DMS79 (cell line): ENCODE measurements at regions not wholly inside any gene's neighbourhood (a gene's known extent, or its start where the extent isn't known, plus 50 kb on each side); places are given as distances from the start of the nearest gene placed in this dataset.

ENCODE experiments used
- DNase-seq: peaks from one replicate; lab custom pipeline; 2025; lab: John Stamatoyannopoulos, UW

GRCh38 chr2:120917886-120918285 lies 182.2 kb downstream of the GLI2 start:
- no peak for DNase-seq

- no peak for DNase-seq
Measured at GRCh38 chr2:120919216-120919615, 183.5 kb downstream of the GLI2 start.

GRCh38 chr2:120919771-120920453 lies 184.2 kb downstream of the GLI2 start:
- DNase-seq, result no peak

- DNase-seq, result no peak
Measured at GRCh38 chr2:120920454-120921148, 184.9 kb downstream of the GLI2 start.

- DNase-seq, result no peak
Measured at GRCh38 chr2:120921457-120921856, 185.8 kb downstream of the GLI2 start.

GRCh38 chr2:120922571-120923332 lies 187.1 kb downstream of the GLI2 start:
- DNase-seq, result no peak

- no peak for DNase-seq
Measured at GRCh38 chr2:120923426-120923825, 187.8 kb downstream of the GLI2 start.

GRCh38 chr2:120924924-120925323 lies 189.3 kb downstream of the GLI2 start:
- DNase-seq, result no peak

GRCh38 chr2:120926463-120927264 lies 191.0 kb downstream of the GLI2 start:
- DNase-seq, result no peak

GRCh38 chr2:120927265-120927628 lies 191.6 kb downstream of the GLI2 start:
- no peak for DNase-seq

GRCh38 chr2:120929829-120930228 lies 194.2 kb downstream of the GLI2 start:
- no peak for DNase-seq

- no peak for DNase-seq
Measured at GRCh38 chr2:120930236-120930635, 194.6 kb downstream of the GLI2 start.

- DNase-seq, result no peak
Measured at GRCh38 chr2:120930864-120931263, 195.2 kb downstream of the GLI2 start.

- DNase-seq, result no peak
Measured at GRCh38 chr2:120932472-120932871, 196.8 kb downstream of the GLI2 start.

GRCh38 chr2:120932881-120933280 lies 197.2 kb downstream of the GLI2 start:
- DNase-seq, result no peak

GRCh38 chr2:120933693-120934573 lies 198.3 kb downstream of the GLI2 start:
- no peak for DNase-seq

- no peak for DNase-seq
Measured at GRCh38 chr2:120934574-120935338, 199.1 kb downstream of the GLI2 start.

- DNase-seq, result no peak
Measured at GRCh38 chr2:120935339-120936313, 200.0 kb downstream of the GLI2 start.
